ENCODE measurements at regions not wholly inside any gene's neighbourhood (a gene's known extent, or its start where the extent isn't known, plus 50 kb on each side); places are given as distances from the start of the nearest gene placed in this dataset.

- TF ChIP-seq POLR2AphosphoS5 (IDR thresholded peaks at IDR 0.05) (no peak), POLR2A (IDR thresholded peaks at IDR 0.05) (no peak), CTCF (IDR thresholded peaks at IDR 0.05 in 8 of 11, conservative IDR thresholded peaks at IDR 0.05 in 3 of 11) (no peak)
- WGBS, 5 donors = 92 to 98% (median 94%) methylated on average over 5 of the region's 5 CpGs
- H3K4me1 ChIP-seq = peaks cover 14 to 57% (median 29%) of the 10 kb centered on the region in 6 donors
Measured at GRCh38 chr20:53852691-53853090, 217.7 kb downstream of the BCAS1 start.

GRCh38 chr20:53852014-53852413 is 218.4 kb downstream of the BCAS1 start:
- DNase-seq = no peak
- Histone ChIP-seq H3K9me3 (no peaks in the 10 kb centered on the region), H3K36me3 (no peaks in the 10 kb centered on the region), H3K4me1 (peaks cover 18 to 57% (median 35%) of the 10 kb centered on the region in 6 donors), H3K27ac (no peak overlapping the region), H3K27me3 (replicated peaks in 1 of 7) (no peaks in the 10 kb centered on the region), H3K4me3 (no peak overlapping the region)
- intact Hi-C loops (cut with DNase I; ENCODE audit: low total_unique reads) = no loop called here
- TF ChIP-seq POLR2AphosphoS5 (IDR thresholded peaks at IDR 0.05) (no peak), POLR2A (IDR thresholded peaks at IDR 0.05) (no peak), CTCF (IDR thresholded peaks at IDR 0.05 in 8 of 11, conservative IDR thresholded peaks at IDR 0.05 in 3 of 11) (no peak)
- 42 to 61% (median 48%) methylated on average over 3 of the region's 3 CpGs for WGBS, 5 donors

More at GRCh38 chr20:53852691-53853090, 217.7 kb downstream of the BCAS1 start:
- intact Hi-C loops (cut with DNase I; ENCODE audit: low total_unique reads) = no loop called here
- peak overlapping the region in 1 of 8 donors; percentile 23 for H3K27ac ChIP-seq
- no peaks in the 10 kb centered on the region for H3K36me3 ChIP-seq
- DNase-seq = no peak
- H3K4me3 ChIP-seq = no peak overlapping the region
- H3K9me3 ChIP-seq = no peaks in the 10 kb centered on the region
- no peaks in the 10 kb centered on the region for H3K27me3 ChIP-seq (replicated peaks in 1 of 7)

GRCh38 chr20:53850319-53850718 is 220.1 kb downstream of the BCAS1 start:
- H3K4me1 ChIP-seq = peaks cover 21 to 57% (median 36%) of the 10 kb centered on the region in 6 donors
- H3K27me3 ChIP-seq (replicated peaks in 1 of 7) = no peaks in the 10 kb centered on the region
- no peak for DNase-seq
- H3K4me3 ChIP-seq = no peak overlapping the region
- H3K27ac ChIP-seq = no peak overlapping the region
- intact Hi-C loops (cut with DNase I; ENCODE audit: low total_unique reads) = no loop called here
- TF ChIP-seq CTCF (IDR thresholded peaks at IDR 0.05 in 8 of 11, conservative IDR thresholded peaks at IDR 0.05 in 3 of 11) (no peak), POLR2A (IDR thresholded peaks at IDR 0.05) (no peak), POLR2AphosphoS5 (IDR thresholded peaks at IDR 0.05) (no peak)
- no peaks in the 10 kb centered on the region for H3K36me3 ChIP-seq
- 13 to 49% (median 34%) methylated on average over 3 of the region's 3 CpGs for WGBS, 5 donors
- H3K9me3 ChIP-seq = no peaks in the 10 kb centered on the region

GRCh38 chr20:53849471-53850059 is 220.8 kb downstream of the BCAS1 start:
- TF ChIP-seq POLR2AphosphoS5 (IDR thresholded peaks at IDR 0.05) = no peak
- TF ChIP-seq POLR2A (IDR thresholded peaks at IDR 0.05) = no peak
- TF ChIP-seq CTCF (IDR thresholded peaks at IDR 0.05 in 8 of 11, conservative IDR thresholded peaks at IDR 0.05 in 3 of 11) = no peak
- WGBS, 5 donors = 83 to 95% (median 86%) methylated on average over 12 of the region's 12 CpGs
- H3K4me1 ChIP-seq = peaks cover 21 to 61% (median 40%) of the 10 kb centered on the region in 6 donors

More at GRCh38 chr20:53849471-53850059, 220.8 kb downstream of the BCAS1 start:
- no peaks in the 10 kb centered on the region for H3K9me3 ChIP-seq
- no peak overlapping the region for H3K4me3 ChIP-seq
- no peaks in the 10 kb centered on the region for H3K27me3 ChIP-seq (replicated peaks in 1 of 7)
- DNase-seq = no peak
- no peak overlapping the region for H3K27ac ChIP-seq
- no peaks in the 10 kb centered on the region for H3K36me3 ChIP-seq
- intact Hi-C loops (cut with DNase I; ENCODE audit: low total_unique reads) = loop anchor here (10.0 kb wide), 1 partner anchor 105 kb away; no protein-coding TSS in a partner anchor

Data from spleen (tissue), 11 donors.